NOMO-1 treated with DMSO at 0.1 percent for 48 hours (cell line): ENCODE measurements at regions not wholly inside any gene's neighbourhood (a gene's known extent, or its start where the extent isn't known, plus 50 kb on each side); places are given as distances from the start of the nearest gene placed in this dataset.

ENCODE experiments used
- DNase-seq: peaks from one replicate; lab custom pipeline; 2025; ENCODE audit not compliant: unreplicated experiment; lab: John Stamatoyannopoulos, UW

DNA sequence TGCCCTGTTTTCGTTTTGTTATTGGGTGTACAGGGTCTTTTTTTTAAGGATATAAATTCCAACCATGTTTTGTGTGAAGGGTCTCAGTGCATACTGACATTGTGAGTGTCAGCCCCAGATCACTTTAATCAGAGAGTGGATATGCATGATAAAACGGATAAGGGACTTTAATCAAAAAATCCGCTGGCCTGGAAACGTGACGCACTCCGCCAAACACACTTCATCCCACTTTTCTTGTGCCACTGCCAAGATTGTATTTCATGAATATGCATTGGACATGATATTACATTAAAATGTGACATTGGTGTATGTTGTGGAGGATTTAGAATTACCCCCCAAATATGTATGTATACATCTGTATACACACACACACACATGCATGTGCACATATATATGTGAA lies 273.1 kb downstream of the VRK1 start:
- no peak for DNase-seq

DNA sequence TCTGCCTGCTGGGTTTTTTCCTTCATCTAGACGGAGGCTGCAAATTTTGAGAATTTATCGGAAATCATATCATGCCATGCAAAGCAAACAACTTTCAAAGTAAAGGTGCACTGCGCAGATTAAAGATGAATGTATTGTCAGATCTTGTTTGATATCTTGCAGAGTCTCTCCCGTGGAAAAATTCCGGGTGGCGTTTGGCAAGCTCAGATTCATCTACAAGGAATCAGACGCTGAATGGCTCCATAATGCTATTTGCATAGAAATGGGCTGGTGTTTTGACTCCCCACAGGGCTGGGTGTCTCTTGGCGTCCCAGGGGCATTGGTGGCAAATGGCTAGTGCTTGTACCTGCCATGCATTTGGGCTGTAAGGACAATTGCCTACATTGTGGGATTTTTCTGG lies 274.0 kb downstream of the VRK1 start:
- no peak for DNase-seq

DNA sequence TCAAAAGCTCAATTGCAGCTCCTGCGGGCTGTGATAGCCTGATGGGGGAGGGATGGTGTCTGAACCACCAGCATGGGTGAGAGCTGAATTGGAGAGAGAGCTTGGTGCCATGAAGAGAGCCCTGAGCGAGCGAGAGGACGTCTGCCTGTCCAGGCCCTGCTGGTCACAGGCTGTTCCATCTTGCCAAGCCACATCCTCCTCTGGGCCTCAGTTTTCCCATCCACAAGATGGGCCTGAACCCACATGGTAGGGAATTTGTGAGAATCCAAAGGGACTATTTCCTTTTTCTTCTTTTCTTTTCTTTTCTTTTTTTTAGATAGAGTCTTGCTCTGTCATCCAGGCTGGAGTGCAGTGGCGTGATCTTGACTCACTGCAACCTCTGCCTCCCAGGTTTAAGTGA lies 276.4 kb downstream of the VRK1 start:
- no peak for DNase-seq

DNA sequence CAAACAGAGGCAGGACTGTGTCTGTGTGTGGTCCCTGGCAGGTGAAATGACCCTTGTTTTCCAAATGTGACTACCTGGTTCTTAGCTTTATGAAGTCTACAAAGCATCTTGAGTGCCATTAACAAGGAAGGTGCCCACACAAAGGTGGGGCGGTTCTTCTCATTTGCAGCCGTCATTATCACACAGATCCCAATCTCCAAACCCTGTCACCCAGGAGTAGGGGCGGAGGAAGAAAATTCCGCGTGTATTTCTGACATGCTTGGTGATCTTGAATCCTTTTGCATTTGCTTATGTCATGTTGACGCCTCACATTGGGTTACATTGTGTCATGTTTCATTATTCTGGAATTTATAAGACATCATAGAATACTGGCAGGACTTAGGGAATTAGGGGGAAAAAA lies 277.3 kb downstream of the VRK1 start:
- DNase-seq, result no peak

DNA sequence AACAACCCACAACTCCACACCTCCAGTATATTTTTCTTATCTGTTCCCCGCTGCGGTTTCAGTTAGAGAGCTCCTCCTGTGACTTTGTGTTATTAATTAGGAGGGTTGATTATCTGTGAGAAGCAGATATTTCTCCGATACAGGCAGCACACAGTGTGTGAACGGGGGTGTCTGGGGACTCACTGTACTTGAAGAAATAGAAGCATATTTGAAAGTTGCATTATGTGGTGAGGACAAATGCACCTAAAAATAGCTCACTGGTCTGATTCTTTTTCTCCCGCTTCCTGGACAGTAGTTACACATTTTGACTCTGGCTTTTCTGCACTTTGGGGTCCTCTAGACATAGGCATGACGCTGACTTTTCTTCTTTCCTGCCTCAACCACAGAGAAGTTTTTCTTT lies 277.7 kb downstream of the VRK1 start:
- peak; percentile 22 for DNase-seq

DNA sequence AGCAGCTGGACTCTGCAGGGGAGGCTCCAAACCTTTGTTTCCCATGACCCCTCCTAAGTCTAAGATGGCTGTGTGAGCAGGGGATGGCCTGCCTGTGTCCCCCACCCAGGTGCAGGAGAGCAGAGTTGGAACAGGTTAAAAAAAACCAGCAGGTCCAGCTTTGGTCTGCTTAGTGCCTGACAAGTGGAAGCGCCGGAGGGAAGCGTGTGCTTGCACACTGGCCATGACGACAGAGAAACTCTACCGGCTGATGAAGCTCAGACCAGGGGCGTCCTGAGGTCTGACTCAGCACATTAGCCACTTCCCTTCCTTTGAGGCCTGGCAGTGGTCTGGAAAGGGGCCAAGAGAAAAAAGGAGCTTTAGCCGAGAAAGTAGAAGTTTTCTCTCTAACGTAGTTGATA lies 280.1 kb downstream of the VRK1 start:
- peak; percentile 93 for DNase-seq

DNA sequence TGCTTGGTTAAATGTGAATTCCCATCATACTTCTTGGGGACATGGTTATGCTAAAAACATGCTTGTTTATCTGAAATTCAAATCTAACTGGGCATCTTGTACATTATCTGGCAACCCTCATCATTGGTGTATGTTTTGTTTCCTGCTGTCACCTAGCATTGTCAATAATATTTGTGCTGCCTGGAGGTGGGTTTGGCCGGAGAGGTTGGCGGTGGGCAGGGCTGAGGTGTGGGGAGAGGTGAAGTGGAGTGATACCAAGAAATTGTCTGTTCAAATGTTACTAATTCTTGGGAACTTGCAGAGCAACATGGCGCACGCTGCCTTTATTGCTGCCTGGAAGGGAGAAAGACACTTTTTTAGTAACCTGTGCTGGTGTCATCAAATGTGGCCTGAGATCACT lies 280.5 kb downstream of the VRK1 start:
- no peak for DNase-seq

DNA sequence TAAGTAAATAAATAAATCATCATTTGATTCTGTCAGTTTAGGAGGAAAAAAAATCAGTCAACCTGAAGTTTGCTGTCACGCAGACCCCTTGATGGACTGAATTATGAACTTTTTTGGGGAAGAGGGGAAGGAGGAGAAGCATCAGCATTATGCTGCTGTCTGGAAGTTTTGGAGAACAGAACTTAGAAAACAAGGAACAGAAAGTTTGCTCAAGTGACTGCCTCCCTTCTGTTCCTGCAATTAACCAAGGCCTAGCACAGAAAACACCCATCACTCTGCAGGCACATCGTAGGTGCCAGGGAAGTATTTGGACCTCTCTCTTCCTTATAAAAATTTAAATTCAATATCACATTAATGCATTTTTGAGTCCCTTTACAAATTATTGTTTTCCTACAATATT lies 283.8 kb downstream of the VRK1 start:
- peak; percentile 18 for DNase-seq

DNA sequence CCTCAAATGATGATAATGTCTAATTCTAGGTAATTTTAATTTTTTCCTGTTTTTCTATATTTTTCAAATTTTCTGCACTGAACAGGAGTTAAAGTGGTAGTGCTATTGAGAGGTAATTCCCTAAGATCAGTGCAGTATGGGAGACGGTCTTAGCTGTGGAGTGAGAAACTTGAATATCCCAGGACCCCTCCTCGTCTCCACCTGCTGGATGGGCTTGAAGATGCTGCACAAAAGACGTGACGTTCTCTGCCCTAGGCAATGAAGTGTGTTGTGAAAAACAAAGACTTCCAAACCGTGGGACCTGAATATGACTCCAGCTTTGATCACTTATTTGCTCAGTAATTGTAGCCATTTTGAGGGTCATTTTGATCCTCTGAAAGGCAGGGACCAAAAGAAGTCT lies 298.1 kb downstream of the VRK1 start:
- DNase-seq, result no peak

DNA sequence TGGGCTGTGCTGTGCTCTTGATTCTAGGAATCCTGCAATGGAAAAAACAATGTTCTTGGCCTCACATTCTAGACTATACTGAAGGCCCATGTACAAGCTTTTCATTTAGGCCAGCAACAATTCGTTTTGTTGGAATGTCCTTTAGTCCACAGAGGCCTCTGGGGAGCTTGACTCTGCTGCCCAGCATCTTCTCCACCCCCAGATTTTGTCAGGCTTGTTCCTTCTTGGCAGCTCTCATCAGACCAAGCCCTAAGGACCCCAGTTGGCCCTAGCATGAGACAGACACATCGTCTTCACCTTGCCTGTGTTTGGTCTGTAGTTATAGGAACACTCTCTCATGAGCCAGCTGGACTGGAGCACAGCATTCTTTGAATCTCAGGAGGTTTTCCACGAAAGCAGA lies 300.1 kb downstream of the VRK1 start:
- no peak for DNase-seq

DNA sequence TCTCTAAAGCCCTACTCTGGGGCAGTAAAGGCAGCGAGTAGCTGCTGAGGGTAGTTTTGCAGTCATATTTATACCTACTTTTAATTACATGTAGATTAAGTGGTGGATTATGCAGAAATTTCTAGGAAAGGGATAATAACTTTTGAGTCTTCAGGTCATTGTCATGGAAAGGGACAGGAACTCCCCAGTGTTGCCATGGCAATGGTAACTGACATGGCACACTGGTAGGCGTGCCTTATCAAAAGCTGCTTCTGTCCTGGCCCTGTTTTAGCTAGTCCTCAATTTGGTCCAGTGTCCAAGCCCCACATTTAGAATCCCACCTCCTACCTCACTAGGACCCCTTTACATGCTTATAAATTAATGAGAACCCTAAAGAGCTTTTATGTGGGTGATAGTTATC lies 303.1 kb downstream of the VRK1 start:
- no peak for DNase-seq

DNA sequence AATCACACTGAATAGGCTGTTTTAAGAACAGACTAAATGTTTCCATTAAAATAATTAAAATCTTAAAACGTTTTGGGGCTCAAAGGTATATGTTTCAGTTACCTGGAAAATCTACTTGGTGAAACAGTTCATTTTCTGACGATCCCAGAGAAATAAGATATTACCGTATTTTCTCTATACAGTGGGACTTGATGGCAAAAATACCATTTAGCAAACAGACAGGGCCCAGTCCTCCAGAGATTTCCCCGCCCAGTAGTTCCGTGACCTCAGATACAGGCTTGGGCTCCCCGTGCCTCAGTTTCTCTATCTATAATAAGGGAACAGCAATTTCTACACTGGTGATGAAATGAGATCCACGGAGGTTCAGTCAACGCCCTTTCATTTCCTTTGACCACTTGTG lies 304.4 kb downstream of the VRK1 start:
- DNase-seq, result no peak

DNA sequence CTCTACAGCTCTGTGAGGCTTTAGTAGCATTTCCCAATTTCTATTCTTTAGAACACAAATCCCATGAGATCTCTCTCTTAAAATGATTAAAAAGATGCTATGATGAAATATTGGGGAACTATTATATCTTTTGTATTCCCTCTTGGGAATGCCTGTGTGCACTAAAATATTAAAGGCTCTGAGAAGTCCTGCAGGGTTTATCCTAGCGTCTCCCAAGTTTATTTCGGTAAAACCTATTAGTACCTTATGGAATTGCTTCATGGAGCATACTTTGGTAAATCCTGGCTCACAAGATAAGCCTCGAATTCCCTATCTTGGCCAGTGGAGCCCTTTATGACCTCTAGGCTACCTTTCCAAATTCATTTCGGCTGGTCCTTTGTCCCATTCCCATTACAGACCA lies 306.8 kb downstream of the VRK1 start:
- no peak for DNase-seq

DNA sequence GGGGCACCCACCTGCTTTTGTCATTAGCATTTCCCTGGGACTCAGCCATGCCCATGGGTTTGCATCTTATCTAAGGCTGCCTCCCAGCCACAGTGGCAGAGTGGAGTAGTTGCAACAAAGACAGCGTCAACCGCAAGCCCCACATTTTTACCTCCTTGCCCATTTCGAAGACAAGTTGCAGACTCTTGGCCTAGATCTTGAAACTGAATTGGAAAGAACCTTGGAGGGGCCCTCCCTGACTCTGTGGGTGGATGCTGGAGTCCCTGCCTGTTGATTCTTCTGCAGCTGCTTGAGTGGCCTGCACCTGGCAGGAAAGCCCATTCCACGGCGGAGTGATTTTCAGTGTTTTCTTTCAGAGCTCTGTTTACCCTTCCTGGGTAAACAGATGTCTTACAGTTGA lies 309.0 kb downstream of the VRK1 start:
- no peak for DNase-seq

DNA sequence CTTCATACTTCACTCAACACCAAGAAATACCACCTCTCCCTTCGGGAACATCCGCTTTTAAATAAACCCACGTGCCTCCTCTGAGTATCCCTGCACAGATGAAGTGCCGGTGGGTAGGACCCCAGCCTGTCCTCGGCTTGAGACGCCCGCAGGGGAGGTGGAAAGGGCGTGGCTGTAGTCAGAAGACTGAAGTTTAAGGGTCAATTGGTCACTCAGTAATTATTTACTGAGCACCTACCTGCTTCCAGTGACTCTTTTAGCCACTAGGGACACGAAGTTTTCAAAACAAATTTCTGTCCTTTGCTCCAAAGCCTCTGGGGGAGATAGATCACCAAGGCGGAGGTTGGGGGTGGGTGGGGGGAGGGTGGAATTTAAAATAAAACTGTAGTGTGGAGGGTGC lies 309.4 kb downstream of the VRK1 start:
- DNase-seq, result no peak

DNA sequence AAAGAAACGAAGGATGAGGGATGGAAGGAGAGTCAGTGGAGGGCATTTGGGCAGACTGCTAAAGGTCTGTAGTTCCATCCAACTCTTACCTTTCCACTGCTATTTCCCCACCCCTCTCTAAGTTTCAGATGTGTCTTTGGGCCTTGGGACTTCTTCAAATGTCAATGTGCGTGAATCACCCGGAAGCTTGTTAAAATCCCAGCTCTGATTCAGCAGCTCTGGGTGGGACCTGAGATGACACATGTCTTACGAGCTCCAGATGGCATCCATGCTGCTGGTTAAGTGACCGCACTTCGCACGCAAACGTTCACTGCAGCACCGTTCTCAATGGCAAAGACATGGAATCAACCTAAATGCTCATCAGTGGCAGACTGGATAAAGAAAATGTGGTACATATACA lies 309.9 kb downstream of the VRK1 start:
- DNase-seq, result no peak

DNA sequence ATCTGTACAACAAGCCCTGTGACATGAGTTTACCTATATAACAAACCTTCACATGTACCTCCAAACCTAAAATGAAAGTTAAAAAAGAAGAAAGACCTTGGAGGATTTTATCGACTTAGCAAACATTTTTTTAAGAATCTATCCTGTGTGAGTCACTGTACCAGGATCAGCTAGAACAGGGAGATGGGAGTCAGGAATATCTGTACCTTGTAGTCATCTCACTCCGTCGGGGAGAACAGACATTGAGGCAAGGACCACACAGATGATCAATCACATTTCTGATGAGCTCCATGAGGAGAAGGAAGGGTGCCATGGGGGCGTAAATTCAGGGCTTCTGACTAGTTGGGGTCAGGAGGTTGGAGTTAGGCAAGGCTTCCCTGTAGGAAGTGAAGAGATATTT lies 310.6 kb downstream of the VRK1 start:
- DNase-seq, result no peak

DNA sequence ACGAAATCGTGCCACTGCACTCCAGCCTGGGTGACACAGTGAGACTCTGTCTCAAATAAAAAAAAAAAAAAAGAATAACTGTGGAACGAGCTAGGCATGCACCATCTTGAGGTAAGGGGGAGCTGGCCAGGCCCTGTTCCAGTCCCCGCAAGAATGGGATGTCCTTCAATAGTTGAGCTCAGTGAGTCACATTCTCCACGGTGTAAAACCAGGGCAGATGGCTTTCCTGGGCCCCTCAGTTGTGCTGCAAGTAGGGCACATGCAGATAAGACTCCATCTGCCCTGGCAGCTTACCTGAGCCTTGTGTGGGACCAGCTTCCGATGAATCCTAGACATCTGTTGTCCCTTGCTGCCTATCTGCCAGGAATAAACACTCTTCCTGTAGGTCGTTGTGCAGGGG lies 312.1 kb downstream of the VRK1 start:
- no peak for DNase-seq

DNA sequence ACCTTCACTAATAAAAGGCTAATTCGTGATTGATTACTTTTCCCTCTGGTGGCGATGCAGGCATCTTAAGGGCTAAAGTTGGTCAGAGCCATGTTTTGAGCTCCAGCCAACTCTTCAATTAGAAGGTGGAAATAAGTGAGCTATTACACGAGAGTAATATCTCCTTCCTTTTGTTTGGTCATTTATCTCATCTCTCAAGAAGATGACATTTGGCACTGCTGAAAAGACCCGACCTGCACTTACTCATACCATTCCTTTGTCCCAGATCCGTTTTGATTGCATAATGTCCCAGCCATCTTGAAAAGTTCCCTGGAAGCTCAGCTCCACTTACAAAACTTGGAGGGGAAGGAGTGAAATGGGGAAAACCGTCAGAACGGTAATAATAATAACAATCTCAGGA lies 316.2 kb downstream of the VRK1 start:
- DNase-seq, result no peak

DNA sequence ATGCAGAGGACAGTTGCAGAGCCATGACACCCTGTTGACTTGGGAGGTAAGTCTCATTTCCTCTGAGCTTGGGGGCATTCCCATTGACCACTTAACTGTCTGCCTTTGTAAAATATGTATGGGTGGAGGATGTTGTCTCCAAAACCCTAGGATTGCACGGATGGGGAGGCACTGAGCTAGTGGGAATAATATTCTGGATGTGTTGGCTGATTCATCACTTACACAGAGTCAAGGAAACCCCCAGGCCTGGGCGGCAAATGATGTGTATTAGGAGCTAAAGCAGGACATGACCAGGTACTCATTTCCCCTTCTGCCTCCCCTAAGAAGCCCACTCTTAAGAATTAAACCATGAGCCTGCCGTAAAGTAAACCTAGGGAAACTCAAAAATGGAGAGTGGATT lies 319.4 kb downstream of the VRK1 start:
- no peak for DNase-seq

DNA sequence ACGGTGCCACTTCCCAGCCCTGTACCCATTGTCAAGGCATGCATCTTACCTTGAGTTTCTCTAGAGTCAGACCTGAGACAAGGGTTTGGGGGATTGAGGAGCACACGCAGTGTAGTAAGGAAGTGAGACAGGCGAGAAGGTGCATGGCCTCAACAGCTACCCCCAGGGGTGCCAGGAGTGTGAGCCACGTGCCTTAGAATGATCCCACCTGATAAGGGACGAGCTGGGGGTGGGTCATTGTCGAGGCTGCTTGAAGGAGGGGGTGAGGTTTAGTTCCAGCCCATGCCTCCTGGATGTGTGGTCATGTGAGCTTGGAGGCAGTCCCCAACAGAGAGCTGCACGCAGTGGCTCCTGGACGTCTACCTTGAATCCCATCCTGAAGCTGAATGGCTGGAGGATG lies 320.5 kb downstream of the VRK1 start:
- no peak for DNase-seq

DNA sequence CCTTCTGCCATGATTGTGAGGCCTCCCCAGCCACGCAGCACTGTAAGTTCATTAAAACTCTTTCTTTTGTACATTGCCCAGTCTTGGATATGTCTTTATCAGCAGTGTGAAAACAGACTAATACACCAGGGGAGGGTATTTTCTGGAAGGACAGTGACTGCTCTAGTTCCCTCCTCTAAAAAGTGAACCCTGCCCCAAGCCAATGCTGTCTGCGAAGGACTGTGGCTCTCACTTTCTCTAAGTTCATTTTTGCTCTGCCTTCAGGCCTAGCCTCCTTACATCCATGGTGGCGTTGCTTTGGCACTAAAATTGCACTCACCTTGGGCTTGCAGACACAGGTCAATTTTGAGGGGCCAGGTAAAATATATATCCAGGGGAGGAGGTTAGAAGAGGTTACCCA lies 323.0 kb downstream of the VRK1 start:
- DNase-seq, result no peak

DNA sequence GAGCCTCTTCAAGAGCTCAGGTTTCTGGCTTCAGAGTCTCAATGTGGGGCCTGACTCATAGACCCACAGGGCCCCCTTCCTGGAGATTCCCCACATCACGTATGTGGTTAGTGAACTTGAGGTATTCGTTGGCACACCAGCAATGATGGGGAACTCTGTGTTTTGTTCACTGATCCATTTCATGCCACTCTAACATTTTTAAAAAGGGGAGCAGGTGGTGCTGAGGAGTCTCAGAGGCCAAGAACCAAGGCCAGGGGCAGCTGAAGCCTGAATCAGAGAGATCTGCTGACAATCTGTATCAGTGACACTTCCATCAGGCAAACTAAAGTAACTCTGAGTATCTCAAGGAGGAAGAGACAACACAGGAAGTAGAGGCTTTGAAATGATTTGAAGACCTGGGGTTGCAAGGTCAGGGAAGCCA lies 323.4 kb downstream of the VRK1 start:
- DNase-seq, result peak; percentile 21

DNA sequence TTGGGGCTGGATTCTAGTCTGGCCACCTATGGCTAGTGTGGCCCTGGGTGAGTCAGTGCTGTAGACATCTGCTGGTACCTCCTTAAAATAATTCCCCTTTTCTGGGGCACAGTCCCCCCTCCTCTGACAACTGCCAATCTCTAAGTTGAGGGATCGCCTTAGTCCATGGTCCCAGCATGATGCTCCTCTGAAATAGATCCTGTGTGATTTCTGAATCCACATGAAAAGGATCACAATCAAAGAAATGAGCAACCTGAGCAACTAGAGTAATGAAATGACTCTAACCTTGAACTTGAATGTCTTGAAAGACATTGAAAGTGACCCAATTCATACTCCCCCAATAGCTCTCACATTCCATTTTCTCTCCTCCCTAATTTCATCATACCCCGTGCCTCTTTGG lies 332.5 kb downstream of the VRK1 start:
- no peak for DNase-seq
